DMS153 treated with DMSO at 0.1 percent for 48 hours (cell line): ENCODE measurements at regions not wholly inside any gene's neighbourhood (a gene's known extent, or its start where the extent isn't known, plus 50 kb on each side); places are given as distances from the start of the nearest gene placed in this dataset.

Experiments
- DNase-seq: peaks from one replicate; lab custom pipeline; 2025; ENCODE audit not compliant: unreplicated experiment; lab: John Stamatoyannopoulos, UW

DNA sequence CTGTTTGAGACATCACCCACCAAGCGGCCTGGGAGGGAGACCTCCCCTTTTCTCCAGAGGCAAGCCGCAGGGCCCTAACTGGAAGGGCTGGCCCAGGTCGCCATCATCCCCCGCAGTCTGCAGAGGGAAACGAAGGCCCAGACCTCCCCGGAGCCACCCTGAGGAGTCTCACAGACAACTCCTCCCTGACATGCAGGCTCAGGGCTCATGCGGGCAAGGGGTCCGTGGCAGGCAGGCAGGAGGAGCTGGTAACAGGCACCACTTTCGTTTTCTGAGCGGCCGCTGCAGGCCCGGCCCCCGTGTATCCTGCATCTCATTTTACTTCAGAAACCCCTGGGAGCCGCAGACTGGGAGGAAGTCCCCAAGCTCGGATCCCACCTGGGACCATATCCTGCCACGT lies 192.0 kb upstream of the PPP1R26 start:
- DNase-seq: no peak

DNA sequence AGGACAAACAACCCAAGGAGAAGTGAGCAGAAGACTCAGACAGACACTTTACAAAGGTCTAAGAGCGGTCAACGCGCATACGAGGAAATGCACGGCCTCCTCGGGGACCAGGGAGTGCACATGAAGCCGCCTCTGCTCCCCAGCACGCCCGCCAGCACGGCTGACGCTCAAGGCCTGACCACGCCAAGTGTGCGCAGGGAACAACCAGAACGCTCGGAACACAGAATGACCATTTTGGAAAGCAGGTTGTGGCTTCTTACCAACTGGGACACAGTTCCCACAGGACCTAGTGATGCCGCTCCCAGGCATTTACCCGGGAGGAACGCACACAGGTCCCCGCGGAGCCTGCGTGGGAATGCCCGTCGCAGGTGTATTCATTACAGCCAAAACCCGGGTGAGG lies 191.5 kb upstream of the PPP1R26 start:
- DNase-seq: no peak

DNA sequence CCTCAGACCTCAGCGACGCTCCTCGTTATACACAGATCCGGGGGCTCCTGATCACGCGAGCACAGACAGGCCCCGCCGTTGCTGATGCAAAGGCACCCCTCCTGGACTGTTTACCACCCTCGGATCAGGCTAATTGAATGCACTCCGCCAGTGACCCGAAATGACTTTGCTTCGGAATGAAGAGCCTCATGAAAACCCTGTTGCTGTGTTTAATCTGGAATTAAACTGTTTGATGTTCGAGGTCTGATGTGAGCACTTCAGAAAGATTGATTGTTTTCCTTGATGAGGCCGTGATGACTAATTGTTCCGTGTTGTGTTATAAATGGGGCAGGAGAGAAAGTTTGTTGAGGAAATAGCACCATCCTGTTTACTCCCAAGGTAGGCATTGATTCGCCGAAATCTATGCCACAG lies 190.5 kb upstream of the PPP1R26 start:
- no peak for DNase-seq

DNA sequence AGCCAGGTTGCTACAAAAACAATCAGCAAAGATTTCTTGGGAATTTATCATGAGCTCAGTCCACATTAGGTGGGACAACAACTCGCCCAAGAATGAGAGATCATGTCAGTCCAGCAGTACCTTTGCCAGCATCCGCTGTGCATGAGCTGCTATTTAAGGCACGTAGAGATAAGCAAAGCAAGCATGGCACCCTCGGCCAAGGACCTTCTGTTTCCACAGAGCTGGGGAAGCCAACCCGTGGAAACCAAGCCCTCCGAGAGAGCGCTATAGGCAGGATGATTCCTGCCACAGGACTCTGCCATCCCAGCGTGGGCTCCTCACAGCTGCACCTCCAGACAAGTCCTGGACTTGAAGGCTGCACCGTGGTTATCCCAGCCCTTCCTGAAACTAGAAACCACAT lies 189.5 kb upstream of the PPP1R26 start:
- no peak for DNase-seq

DNA sequence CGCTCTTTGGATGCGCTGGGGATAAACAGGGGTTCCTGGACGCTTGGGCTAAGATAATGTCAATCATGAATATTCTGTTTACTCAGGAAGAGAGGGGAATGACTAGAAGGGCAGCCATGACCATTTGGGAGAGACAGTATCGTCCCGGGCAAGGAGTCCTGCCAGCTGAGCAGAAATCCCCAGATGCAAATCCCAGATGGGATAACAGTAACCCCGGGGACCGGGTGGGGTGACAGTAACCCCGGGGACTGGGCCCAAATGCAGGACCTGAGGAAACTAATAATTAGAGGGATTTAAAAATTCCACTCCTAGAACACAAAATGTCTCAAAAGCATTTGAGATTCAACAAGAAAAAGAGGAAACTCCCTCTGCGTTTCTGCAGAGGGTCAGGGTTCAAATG lies 189.0 kb upstream of the PPP1R26 start:
- no peak for DNase-seq

DNA sequence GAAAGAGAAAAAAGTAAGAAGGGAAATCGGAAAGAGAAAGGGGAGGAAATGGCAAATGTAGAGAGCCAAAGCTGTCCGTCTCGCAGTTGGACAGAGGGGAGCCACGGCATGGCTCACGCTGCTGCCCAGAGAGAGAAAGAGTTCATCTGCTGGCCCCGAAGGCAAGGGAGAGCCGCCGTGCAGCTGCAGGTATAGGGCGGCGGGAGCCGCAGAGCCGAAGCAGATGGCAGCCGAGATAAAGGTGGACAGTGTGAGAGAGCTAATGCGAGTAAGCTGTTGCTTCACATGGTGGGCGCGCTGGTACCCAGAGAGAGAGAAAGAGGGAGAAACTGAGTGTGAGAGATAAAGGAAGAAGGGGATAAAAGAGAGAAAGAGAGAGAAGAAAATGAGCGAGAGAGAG lies 188.4 kb upstream of the PPP1R26 start:
- DNase-seq: no peak

DNA sequence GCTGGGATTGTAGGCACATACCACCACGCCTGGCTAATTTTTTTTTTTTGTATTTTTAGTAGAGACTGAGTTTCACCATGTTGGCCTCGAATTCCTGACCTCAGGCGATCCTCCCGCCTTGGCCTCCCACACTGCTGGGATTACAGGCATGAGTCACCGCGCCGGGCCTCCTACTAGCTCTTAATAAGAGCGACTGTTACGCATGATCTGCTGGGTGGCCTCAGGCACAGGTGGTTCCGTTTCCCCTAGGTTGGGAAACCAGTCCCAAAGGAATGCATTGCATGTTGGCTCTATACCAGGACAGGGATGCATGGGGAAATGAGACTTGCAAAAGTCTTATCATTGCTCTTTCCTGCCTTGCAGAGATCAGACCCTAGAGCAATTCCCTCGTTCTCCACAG lies 184.7 kb upstream of the PPP1R26 start:
- no peak for DNase-seq

DNA sequence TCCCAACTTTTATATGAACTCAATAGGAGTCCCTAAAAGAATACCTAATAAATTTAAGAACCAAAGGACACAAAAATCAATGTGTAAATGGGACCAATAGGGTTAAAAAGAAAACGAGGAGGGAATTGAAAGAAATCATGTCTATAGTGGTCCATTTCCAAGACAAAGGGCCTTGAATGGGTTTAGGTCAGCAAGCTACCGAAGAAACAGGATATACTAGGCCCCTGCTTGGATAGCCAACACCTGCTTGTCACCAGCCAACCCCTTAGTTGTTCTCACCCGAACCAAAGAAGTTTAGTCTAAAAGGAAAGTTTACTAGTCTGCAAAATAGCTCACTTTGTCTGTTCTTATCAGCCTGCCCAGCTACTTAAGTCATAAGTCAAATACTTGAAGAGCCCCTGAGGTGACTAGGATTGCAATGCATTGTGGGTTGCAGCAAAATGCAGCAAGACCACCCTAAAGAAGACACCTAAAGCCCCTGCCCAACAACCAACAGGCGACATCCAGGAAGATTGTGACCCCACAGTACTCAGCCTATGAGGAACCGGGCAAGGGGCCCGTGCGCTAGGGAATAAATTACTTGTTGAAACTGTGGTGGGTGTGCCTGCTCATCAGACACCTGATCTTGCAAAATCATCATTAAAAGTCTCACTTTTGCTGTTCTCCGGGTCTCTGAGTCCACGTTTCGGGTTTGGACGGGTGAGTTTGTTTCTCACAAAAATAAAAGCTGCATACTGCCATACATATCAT lies 183.9 kb upstream of the PPP1R26 start:
- DNase-seq: no peak

DNA sequence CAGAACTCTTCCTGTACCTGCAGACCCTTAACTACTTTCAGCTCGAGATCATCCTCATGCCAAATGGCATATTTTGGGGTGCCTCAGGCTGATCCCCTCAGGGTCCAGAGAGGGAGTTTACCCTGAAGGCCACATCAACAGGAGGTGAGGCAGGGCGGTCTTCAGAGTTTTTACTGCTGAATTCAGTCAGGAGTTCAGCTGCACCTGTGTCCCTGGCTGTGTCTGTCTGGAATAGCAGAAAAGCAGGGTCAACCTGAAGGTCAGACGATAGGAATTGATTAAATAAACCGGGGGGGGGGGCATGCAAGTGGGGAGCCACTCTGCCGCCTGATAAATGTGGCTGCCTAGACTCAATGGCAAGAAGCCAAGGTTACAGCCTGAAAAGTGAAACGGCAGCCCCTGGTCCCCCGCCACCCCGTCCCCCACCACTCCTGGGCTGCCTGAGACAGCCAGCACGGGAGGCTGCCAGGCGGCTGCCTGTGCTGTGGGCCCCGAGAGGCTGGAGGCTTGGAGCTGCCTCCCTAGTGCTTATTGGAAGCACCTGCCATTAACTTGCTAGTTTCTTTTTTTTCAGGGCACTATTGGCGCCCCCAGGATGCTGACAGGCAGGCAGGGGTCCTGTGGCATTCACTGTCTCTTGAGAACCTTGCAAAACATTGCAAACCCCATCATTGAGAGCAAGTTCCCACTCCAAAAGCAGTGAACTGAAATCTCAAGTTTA lies 182.7 kb upstream of the PPP1R26 start:
- DNase-seq: no peak

DNA sequence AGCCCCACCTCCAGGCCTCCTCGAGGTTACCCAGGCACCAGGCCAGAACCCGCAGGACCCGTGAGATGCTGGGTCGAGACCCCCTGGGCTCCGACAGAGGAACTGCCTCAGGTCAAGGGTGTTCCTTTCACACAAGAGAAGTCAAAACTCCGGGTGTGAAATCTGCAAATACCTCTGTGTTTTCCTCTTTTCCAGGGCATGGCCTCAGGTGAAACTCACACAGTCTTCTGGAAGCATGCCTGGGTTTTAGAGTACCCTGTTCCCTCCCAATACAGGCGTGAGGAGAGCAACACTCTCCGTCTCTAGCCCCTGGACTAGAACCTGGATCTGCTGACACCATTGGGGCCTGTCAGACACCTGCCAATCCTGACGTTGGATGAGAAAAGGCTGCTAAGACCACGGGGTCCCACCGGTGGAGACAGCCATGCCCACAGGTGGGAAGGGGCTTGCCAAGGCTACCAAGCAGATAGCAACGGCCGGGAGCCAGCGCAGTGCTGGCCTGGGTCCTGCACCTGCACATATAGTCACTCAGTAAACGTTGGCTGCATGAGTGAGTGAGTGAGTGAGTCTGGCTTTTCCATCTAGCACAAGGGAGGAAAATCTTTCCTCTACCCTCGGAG lies 182.0 kb upstream of the PPP1R26 start:
- no peak for DNase-seq

DNA sequence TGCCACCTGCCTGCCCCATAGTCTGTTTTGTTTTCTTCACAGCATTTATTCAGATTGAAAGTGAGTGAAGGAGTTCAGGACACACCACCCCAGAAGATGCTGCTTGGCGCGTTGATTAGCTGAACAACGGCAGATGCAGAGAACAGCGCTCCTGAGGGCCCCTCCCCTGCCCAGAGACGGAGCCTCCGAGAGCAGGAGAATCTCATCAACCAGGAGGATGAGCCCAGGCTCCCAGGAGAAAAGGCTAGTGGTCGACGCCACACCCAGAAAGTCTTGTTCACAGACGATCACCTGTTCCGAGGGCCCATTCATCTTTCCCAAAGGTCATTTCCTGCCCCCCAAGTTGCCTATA lies 180.4 kb upstream of the PPP1R26 start:
- DNase-seq: no peak

DNA sequence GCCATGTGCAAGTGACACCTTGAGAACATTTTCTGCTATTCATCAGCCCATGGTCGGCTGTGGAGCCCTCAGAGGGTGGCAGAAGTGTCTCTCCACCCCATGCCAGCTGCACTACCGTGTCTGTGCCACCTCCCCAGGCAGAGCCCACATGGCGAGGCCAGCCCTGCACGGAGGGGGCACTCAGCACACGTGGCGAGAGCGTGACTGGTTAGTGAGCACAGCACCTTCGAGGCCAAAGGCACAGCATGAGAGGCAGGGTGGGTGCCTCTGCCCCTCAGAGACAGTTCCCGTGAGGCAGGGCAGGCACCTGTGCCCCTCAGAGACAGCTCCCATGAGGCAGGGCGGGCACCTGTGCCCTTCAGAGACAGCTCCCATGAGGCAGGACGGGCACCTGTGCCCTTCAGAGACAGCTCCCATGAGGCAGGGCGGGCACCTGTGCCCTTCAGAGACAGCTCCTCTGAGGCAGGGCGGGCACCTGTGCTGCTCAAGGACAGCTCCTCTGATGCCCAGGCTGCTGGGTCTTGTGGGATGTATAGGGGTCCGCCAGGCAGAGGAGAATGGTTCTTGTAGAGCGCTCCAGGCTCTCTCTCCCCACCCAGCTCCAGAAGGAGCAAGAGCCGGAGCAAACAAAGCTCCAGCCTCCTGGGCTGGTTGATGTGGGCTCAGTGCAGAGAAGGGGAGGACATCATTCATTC lies 179.8 kb upstream of the PPP1R26 start:
- no peak for DNase-seq

DNA sequence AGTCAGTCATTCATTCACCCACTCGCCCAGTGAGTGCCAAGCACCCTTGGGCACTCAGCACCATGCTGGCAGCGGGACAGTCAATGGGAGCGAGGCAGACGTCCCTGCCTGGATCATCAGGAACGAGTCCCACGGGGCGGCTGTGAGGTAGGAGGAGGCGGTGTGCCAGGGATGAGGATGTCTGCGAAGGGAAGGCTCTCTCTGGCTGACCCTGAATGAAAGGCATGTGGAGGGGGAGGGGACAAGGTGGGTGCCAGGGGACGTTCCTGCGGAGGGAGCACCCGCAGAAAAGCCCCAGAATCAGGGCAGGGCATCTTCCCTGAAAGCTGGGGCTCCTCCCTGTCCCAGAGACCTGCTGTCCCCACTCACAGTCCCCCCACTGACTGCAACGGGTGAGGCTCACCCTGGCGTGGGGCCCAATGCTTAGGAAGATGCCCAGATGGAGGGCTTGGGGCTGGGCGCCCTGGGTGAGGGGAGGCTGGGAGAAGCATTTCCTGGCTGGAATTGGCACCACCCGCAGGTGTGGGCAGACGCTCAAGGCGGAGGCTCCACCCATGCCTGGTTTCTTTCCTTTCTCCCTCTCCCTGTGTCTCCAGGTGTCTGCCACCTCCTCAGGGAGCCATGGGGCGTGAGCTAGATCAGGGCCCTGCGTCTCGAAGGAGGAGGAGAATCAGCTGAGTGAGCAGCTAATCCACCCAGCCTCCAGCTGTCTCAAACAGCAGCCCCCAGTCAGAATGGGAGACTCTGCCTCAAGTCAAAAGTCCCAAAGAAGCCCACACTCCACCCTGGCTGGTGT lies 179.0 kb upstream of the PPP1R26 start:
- DNase-seq: no peak

DNA sequence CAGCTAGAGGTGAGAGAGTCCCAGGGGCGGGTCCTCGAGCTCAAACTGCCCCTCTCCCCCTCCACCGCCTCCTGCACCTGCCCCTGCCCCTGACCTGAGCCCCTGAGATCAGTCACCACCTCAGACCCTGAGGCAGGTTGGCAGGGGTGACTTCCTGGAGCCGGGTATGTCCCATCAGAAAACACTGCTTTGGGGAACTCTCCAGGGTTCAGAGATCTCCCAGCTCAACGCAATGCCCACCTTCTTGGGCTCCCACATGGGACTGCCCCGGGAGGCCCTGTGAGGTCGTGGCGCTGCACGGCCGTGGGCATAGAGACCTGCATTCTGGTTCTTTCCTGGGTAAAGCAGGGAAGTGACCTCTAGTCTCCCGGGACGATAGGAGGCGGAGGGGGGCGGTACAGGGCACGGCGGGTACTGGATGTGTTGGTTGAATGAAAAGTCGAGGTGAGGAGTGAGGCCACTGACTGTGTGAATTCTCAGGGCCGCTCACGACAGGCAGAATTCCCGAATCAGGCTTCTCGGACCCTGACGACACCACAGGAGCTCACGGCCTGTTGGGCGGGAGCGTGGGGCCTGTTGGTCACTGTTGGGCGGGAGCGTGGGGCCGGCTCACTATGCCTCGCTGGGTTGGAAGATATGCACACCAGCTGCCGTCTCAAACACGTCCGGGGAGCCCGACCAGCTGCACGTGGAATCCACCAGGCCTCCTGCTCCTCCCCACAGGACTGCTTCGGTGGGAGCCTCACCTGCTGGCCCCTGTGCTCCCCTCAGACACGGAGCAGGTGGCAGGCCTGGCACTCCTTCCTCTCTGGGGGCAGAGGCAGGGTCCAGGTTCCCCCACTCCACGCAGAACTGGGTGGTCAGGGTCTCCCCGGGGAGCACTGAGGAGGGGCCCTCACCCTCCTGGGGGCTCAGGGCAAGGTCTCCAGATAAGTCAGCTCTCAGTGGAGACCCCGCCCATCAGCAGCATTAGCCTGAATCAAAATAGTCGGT lies 178.0 kb upstream of the PPP1R26 start:
- no peak for DNase-seq

DNA sequence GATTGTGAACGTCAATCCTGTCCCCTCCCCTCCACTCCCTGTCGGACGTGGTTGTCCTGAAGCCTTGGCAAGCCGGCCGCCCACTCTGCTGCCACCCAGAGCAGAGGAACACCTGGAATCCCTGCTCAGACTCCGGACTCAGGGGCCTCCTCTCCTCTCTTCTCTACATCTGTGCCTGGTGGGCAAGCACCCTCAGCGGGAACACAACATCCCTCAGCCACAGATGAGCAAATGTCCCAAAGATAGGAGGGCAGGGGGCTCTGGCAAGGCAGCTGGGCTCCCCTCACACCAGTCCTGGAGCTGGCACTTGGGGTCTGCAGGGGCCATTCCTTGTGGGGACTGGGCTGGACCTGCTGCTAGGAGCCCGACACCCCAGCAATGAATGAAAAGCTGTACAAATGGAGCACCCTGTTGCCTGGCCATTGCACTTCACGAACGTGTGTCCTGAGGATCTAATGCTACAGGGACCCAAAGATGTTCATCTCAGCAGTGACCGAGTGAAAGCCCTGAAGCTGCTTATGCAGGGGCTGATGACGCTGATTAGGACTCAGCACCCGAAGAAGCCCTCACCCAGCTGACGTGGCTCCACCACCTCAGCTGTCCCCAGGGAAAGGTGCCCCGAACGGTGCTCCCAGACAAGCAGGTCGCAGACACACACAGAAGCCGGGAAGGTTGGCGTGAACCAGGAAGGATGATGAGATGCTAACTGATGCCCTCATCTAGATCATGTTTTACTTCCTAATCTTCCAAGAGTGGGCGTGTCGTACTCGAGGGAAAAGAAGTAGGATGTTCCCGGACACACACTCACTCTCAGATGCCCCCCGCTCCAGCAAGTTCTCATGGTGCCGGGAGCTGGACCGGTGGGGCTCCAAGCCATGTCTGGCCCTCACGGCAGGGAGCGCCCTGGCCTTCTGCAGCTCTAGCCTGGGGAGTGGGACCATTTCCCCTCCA lies 177.0 kb upstream of the PPP1R26 start:
- DNase-seq: no peak

DNA sequence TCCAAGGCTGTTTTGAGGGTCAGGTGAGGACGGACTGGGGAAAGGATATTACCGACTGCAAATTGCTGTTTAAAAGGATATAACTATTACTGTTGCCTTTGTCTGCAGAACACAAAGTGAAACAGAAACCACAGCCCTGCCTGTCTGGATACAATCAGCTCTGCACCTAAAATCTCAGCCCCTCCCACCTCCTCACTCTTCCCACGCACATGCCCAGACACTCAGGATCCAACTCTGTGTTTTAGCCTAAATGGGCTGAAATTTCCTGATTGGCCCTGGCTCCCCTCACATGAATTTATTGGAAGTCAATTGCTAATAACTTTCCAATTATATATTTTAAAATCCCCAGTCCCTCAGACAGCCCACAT lies 176.3 kb upstream of the PPP1R26 start:
- DNase-seq: no peak

DNA sequence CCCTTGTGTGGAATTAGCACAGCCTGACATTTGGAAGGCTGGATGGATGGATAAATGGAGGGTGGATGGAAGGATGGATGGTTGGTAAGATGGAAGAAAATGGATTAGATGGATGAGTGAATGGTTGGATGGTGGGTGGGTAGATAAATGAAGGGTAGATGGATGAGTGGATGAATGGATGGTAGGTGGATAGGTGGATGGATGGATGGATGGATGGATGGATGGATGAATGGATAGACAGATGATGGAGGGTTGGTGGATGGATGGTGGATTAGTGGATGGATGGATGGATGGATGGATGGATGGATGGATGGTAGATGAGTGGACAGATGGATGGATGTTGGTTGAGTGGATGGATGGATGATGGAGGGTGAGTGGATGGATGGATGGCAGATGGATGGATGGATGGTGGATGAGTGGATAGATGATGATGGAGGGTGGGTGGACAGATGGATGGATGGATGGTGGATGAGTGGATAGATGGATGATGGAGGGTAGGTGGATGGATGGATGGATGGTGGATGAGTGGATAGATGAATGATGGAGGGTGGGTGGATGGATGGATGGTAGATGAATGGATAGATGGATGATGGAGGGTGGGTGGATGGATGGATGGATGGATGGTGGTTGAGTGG lies 175.6 kb upstream of the PPP1R26 start:
- DNase-seq: no peak

DNA sequence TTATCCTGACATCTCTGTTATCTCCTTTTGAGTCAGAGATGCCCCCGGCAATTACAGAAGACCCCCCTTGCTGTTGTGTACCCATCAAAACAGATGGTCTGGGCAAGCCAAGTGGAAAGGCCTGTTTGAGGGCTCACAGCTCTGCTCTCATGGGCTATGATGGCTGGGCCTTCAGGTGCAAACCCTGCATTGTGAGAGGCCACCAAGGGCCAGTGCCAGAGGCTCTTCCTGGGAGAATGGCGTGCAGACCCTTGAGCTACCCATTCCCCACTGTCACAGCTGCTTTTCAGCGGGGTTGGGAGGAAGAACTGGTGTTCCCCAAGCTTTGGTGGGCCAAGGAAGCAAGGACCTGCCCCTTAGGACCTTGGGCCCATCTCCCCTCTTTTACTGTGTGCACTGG lies 174.7 kb upstream of the PPP1R26 start:
- DNase-seq: no peak
